ENCODE measurements at regions not wholly inside any gene's neighbourhood (a gene's known extent, or its start where the extent isn't known, plus 50 kb on each side); places are given as distances from the start of the nearest gene placed in this dataset.

- TF ChIP-seq, protein P1, sequence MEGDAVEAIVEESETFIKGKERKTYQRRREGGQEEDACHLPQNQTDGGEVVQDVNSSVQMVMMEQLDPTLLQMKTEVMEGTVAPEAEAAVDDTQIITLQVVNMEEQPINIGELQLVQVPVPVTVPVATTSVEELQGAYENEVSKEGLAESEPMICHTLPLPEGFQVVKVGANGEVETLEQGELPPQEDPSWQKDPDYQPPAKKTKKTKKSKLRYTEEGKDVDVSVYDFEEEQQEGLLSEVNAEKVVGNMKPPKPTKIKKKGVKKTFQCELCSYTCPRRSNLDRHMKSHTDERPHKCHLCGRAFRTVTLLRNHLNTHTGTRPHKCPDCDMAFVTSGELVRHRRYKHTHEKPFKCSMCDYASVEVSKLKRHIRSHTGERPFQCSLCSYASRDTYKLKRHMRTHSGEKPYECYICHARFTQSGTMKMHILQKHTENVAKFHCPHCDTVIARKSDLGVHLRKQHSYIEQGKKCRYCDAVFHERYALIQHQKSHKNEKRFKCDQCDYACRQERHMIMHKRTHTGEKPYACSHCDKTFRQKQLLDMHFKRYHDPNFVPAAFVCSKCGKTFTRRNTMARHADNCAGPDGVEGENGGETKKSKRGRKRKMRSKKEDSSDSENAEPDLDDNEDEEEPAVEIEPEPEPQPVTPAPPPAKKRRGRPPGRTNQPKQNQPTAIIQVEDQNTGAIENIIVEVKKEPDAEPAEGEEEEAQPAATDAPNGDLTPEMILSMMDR (optimal IDR thresholded peaks at IDR 0.05 in 1 of 3, IDR thresholded peaks at IDR 0.05 in 1 of 3, conservative IDR thresholded peaks at IDR 0.05 in 1 of 3; ENCODE audit: extremely low read depth in 1 of 3, insufficient read depth in 2 of 3, low read length in 3 of 3), result no peak
- TF ChIP-seq EZH2 (IDR thresholded peaks at IDR 0.05; ENCODE audit: low read length), result no peak
Measured at GRCh38 chr11:104380358-104380757, 216.4 kb upstream of the PDGFD start.
